ENCODE measurements at regions not wholly inside any gene's neighbourhood (a gene's known extent, or its start where the extent isn't known, plus 50 kb on each side); places are given as distances from the start of the nearest gene placed in this dataset.

GRCh38 chr4:141371206-141371605 is 150.5 kb downstream of the ZNF330 start:
- Histone ChIP-seq H3K9me3 (peaks cover 0 to 18% (median 0%) of the 10 kb centered on the region in 4 donors), H3K27ac (no peak overlapping the region), H3K27me3 (no peaks in the 10 kb centered on the region), H3K4me1 (no peaks in the 10 kb centered on the region), H3K4me3 (no peak overlapping the region), H3K36me3 (no peaks in the 10 kb centered on the region)
- 82 to 84% methylated on average over 3 of the region's 3 CpGs for WGBS, 2 donors
- DNase-seq (ENCODE audit: low spot score in 2 of 2): no peak
- TF ChIP-seq CTCF (IDR thresholded peaks at IDR 0.05) (no peak), EP300 (IDR thresholded peaks at IDR 0.05) (no peak), POLR2A (IDR thresholded peaks at IDR 0.05) (no peak)

- H3K4me1 ChIP-seq: no peaks in the 10 kb centered on the region
- no peak for DNase-seq (ENCODE audit: low spot score in 2 of 2)
- 33 to 41% methylated on average over 2 of the region's 2 CpGs for WGBS, 2 donors
Observed at GRCh38 chr4:141375855-141376254, 155.2 kb downstream of the ZNF330 start.

GRCh38 chr4:141376769-141377168 is 156.1 kb downstream of the ZNF330 start:
- DNase-seq (ENCODE audit: low spot score in 2 of 2): no peak
- H3K36me3 ChIP-seq: no peaks in the 10 kb centered on the region
- H3K27ac ChIP-seq: no peak overlapping the region
- H3K9me3 ChIP-seq: no peaks in the 10 kb centered on the region
- H3K4me3 ChIP-seq: no peak overlapping the region
- 70 to 93% methylated on average over 2 of the region's 2 CpGs for WGBS, 2 donors
- H3K4me1 ChIP-seq: no peaks in the 10 kb centered on the region
- H3K27me3 ChIP-seq: no peaks in the 10 kb centered on the region
- TF ChIP-seq CTCF (IDR thresholded peaks at IDR 0.05) (no peak), EP300 (IDR thresholded peaks at IDR 0.05) (no peak), POLR2A (IDR thresholded peaks at IDR 0.05) (no peak)

More at GRCh38 chr4:141375855-141376254, 155.2 kb downstream of the ZNF330 start:
- Histone ChIP-seq H3K27me3 (no peaks in the 10 kb centered on the region), H3K27ac (no peak overlapping the region), H3K9me3 (no peaks in the 10 kb centered on the region), H3K4me3 (no peak overlapping the region), H3K36me3 (no peaks in the 10 kb centered on the region)
- no peak for TF ChIP-seq POLR2A (IDR thresholded peaks at IDR 0.05)
- no peak for TF ChIP-seq CTCF (IDR thresholded peaks at IDR 0.05)
- no peak for TF ChIP-seq EP300 (IDR thresholded peaks at IDR 0.05)

GRCh38 chr4:141387299-141387698 is 166.6 kb downstream of the ZNF330 start:
- DNase-seq (ENCODE audit: low spot score in 2 of 2): no peak
- Histone ChIP-seq H3K4me3 (no peak overlapping the region), H3K27ac (no peak overlapping the region), H3K4me1 (peaks cover 0 to 3% (median 0%) of the 10 kb centered on the region in 4 donors), H3K27me3 (no peaks in the 10 kb centered on the region), H3K9me3 (no peaks in the 10 kb centered on the region), H3K36me3 (no peaks in the 10 kb centered on the region)
- TF ChIP-seq EP300 (IDR thresholded peaks at IDR 0.05): no peak
- no peak for TF ChIP-seq POLR2A (IDR thresholded peaks at IDR 0.05)
- no peak for TF ChIP-seq CTCF (IDR thresholded peaks at IDR 0.05)
- 83 to 90% methylated on average over 2 of the region's 2 CpGs for WGBS, 2 donors

GRCh38 chr4:141388481-141388880 is 167.8 kb downstream of the ZNF330 start:
- no peak overlapping the region for H3K4me3 ChIP-seq
- no peaks in the 10 kb centered on the region for H3K9me3 ChIP-seq
- DNase-seq (ENCODE audit: low spot score in 2 of 2): no peak
- H3K36me3 ChIP-seq: no peaks in the 10 kb centered on the region
- no peaks in the 10 kb centered on the region for H3K27me3 ChIP-seq
- peaks cover 0 to 3% (median 0%) of the 10 kb centered on the region in 4 donors for H3K4me1 ChIP-seq
- TF ChIP-seq EP300 (IDR thresholded peaks at IDR 0.05) (no peak), CTCF (IDR thresholded peaks at IDR 0.05) (no peak), POLR2A (IDR thresholded peaks at IDR 0.05) (no peak)
- H3K27ac ChIP-seq: no peak overlapping the region
- WGBS, 2 donors: 20 to 23% methylated on average over 3 of the region's 3 CpGs

Data from tibial nerve (tissue), 4 donors.